Aorta (tissue), 5 donors: ENCODE measurements at regions not wholly inside any gene's neighbourhood (a gene's known extent, or its start where the extent isn't known, plus 50 kb on each side); places are given as distances from the start of the nearest gene placed in this dataset.

ENCODE experiments used
- ATAC-seq: fragments of 200-7000 bp; cut with Tn5 transposase; one replicate; pipeline ENCODE4 v1.9.1; 2022; ENCODE audit warnings: moderate library complexity; ENCODE audit not compliant: low FRiP score
- DNase-seq, 2 donors: peaks; one replicate each; pipeline ENCODE4 v3.0.0-alpha.2; 2020
- H3K27ac ChIP-seq, 2 donors: one replicate each; pipeline ENCODE4 v1.5.1; 2013; ENCODE audit warnings: low read length in 2 of 2, mild to moderate bottlenecking in 2 of 2, moderate library complexity in 2 of 2, control low read depth in 1 of 2, inconsistent platforms in 1 of 2, low read depth in 1 of 2
- H3K27me3 ChIP-seq, 2 donors: one replicate each; pipeline ENCODE4 v1.6.1; 2013; ENCODE audit warnings: control low read depth in 1 of 2, low read length in 1 of 2, mild to moderate bottlenecking in 1 of 2, moderate library complexity in 1 of 2; ENCODE audit not compliant: insufficient read depth in 2 of 2, control insufficient read depth in 1 of 2
- H3K36me3 ChIP-seq, 2 donors: one replicate each; pipeline ENCODE4 v1.6.1; 2013; ENCODE audit warnings: control low read depth in 1 of 2, low read length in 1 of 2, mild to moderate bottlenecking in 1 of 2; ENCODE audit not compliant: insufficient read depth in 2 of 2, control insufficient read depth in 1 of 2
- H3K4me1 ChIP-seq, 2 donors: one replicate each; pipeline ENCODE4 v1.6.1; 2013; ENCODE audit warnings: low read length in 2 of 2, control low read depth in 1 of 2, mild to moderate bottlenecking in 1 of 2, moderate library complexity in 1 of 2; ENCODE audit not compliant: insufficient read depth in 2 of 2, control insufficient read depth in 1 of 2
- H3K4me3 ChIP-seq, 2 donors: one replicate each; pipeline ENCODE4 v1.5.1; 2013; ENCODE audit warnings: low read length in 2 of 2, control low read depth in 1 of 2, mild to moderate bottlenecking in 1 of 2
- H3K9me3 ChIP-seq: one replicate; pipeline ENCODE4 v1.6.1; 2013; ENCODE audit warnings: mild to moderate bottlenecking, low read length; ENCODE audit not compliant: control insufficient read depth
- WGBS, 2 donors: extraction: QIAGEN DNeasy Blood & Tissue Kit; methylation state at CpG; one replicate each; pipeline ENCODE4 v1.1.7; 2013; 5-methylcytosine and 5-hydroxymethylcytosine counted together
- intact Hi-C, 2 donors: fragments of 100-400 bp; cut with DNase I; formaldehyde crosslinking; loops; one replicate each; pipeline versions ENCODE4 v1.14.2 to v1.15.0; 2022
- donor health status: healthy with polysubstance abuse.
- donor health status: Bipolar disorder and iron deficiency.
- donor health status: DM: no; HTN: no; CAD: no.
- donor health status: DM: no; HTN: no; CAD: no.
- donor health status: DM: yes; HTN: yes; CAD: no.

DNA sequence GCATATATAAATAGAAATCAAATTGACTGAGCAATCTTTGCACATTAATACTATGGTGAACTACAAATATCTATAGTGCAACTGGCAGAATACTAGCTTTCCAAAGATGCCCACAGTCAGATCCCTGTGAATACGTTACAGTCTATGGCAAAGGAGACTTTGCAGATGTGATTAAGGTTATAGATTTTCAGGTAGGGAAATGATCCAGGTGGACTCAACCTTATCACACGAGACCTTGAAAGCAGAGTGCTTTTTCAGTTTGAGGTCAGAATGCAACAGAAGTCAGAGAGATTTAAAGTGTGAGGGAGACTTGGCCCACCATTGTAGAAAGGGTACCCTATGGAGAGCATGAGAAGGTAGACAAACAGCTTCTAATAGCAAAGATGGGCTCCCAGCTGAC is 122.6 kb downstream of the TRIB2 start:
- DNase-seq = no peak
- Histone ChIP-seq H3K4me1 (no peaks in the 10 kb centered on the region), H3K27ac (no peak overlapping the region), H3K36me3 (no peaks in the 10 kb centered on the region), H3K9me3 (no peaks in the 10 kb centered on the region), H3K27me3 (no peaks in the 10 kb centered on the region), H3K4me3 (no peak overlapping the region)
- intact Hi-C loops = no loop called here
- ATAC-seq = no peak
- 96% methylated on average over 2 of the region's 2 CpGs for WGBS, 2 donors

DNA sequence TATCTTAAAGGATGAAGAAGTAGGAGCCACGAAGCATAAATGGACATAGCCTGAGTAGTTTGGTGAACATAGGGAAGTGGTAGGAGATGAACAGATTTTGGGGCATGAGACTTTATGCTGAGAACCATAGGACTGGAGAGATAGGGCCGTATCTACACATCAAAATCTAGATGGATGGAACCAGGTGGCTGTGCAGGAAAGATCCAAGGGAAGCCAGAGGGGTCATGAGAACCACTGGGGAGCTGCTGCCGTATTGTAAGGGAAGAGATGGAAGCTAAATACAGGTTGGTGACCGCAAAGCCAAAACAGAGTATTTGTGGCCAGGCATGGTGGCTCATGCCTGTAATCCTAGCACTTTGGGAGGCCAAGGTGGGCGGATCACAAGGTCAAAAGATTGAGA is 124.3 kb downstream of the TRIB2 start:
- Histone ChIP-seq H3K36me3 (no peaks in the 10 kb centered on the region), H3K4me1 (no peaks in the 10 kb centered on the region), H3K4me3 (no peak overlapping the region), H3K27ac (no peak overlapping the region), H3K9me3 (no peaks in the 10 kb centered on the region), H3K27me3 (no peaks in the 10 kb centered on the region)
- ATAC-seq = no peak
- WGBS, 2 donors = 92 to 95% methylated on average over 5 of the region's 5 CpGs
- intact Hi-C loops = no loop called here
- no peak for DNase-seq

DNA sequence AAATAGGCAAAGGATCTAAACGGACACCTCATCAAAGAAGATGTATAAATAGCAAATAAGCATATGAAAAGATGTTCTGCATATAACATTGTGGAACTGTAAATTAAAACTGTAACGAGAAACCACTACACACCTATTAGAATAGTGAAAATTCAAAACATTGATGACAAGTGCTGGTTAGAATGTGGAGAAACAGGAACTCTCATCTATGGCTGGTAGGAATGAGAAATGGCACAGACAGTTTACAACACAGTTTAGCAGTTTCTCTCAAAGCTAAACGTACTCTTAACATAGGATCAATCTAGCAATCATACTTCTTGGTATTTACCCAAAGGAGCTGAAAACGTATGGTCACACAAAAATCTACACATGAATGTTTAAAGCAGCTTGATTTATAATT is 126.2 kb downstream of the TRIB2 start:
- Histone ChIP-seq H3K27me3 (no peaks in the 10 kb centered on the region), H3K9me3 (no peaks in the 10 kb centered on the region), H3K36me3 (no peaks in the 10 kb centered on the region), H3K4me3 (no peak overlapping the region), H3K27ac (no peak overlapping the region), H3K4me1 (no peaks in the 10 kb centered on the region)
- WGBS, 2 donors = 85 to 89% methylated on average over 4 of the region's 4 CpGs
- DNase-seq (no peak), ATAC-seq (no peak)
- intact Hi-C loops = no loop called here

DNA sequence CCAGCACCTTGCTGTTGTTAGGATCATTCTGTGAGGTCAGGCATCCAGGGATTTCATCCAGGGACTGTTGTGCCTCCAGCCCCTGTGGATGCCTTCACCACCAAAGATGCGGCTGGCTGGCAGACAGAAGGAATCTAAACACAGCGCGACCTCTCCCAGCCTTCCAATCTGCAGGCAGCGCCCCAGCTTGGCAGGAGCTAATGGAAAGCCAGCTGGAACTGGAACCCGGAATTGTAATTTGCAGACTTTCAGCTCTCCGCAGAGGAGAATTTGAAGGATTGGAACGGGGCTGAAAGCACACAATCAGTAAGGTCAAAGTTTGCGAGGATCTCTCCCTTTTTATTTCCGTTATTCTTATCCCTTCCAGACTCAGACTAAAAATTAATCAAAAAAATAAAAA is 127.8 kb downstream of the TRIB2 start:
- Histone ChIP-seq H3K4me3 (no peak overlapping the region), H3K9me3 (no peaks in the 10 kb centered on the region), H3K27me3 (no peaks in the 10 kb centered on the region), H3K4me1 (no peaks in the 10 kb centered on the region), H3K27ac (no peak overlapping the region), H3K36me3 (no peaks in the 10 kb centered on the region)
- ATAC-seq = no peak
- DNase-seq = no peak
- intact Hi-C loops = no loop called here
- 20 to 27% methylated on average over 9 of the region's 9 CpGs for WGBS, 2 donors

DNA sequence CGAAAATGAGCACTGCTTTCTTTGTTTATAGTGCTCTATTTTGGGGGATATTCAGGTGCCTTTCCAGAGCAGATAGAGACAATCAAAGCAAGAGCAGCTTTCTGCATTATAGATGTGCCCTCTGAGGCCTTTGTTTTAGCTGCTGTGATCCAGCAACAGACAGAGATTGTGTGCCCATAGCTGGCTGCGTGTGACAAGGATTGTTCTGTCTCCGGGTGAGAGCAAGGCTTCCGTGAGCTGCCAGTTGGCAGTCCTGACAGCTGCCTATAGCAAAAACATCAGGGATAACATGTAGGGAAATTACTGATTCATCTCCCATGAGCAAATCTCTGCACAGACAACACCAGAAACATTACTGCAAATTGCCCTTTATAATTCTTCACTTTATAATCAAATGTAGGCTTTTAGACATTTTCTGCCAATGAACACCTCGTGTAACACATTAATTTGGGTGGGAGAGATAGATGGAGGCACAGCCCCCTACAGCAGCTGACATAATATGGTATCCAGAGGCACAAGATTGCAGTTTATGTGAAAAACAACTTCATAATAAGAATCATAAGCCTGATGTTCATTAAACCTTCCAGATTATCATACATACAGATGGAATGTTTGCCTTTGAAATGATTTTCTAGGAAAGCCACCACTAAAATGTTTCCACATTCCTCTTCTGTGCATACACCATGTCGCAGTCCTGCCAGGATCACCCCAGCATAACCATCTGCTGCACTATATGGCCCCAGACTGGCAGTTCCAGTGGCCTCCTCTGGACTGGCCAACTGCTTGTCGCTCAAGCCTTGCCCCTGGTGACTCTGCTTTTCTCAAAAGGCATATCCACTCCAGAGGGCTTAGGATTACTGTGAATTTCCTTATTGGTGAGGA is 131.2 kb downstream of the TRIB2 start:
- no peaks in the 10 kb centered on the region for H3K9me3 ChIP-seq
- WGBS, 2 donors = 91% methylated on average over 7 of the region's 7 CpGs
- H3K27ac ChIP-seq = no peak overlapping the region
- H3K27me3 ChIP-seq = no peaks in the 10 kb centered on the region
- H3K36me3 ChIP-seq = no peaks in the 10 kb centered on the region
- no peak for DNase-seq
- H3K4me1 ChIP-seq = no peaks in the 10 kb centered on the region
- no peak overlapping the region for H3K4me3 ChIP-seq
- intact Hi-C loops = no loop called here
- ATAC-seq = no peak

DNA sequence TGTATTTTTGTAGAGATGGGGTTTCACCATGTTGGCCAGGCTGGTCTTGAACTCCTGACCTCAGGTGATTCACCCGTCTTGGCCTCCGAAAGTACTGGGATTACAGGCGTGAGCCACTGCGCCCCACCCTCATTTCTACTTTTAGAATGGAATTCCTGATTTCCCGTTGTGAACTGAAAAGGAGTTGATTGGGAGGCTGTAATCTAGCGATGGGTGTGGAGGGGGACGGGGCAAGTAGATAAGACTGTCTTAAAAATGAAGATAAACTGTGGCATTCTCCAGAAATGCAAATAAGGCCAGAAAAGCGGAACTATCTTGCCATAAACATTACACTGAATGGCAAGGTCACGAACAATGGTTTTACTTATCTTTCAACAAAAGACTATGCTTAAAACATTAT is 135.4 kb downstream of the TRIB2 start:
- H3K27ac ChIP-seq = no peak overlapping the region
- no peak for DNase-seq
- WGBS, 2 donors = 84 to 87% methylated on average over 9 of the region's 9 CpGs
- intact Hi-C loops = no loop called here
- no peaks in the 10 kb centered on the region for H3K9me3 ChIP-seq
- ATAC-seq = no peak
- no peaks in the 10 kb centered on the region for H3K27me3 ChIP-seq
- H3K4me1 ChIP-seq = no peaks in the 10 kb centered on the region
- H3K4me3 ChIP-seq = no peak overlapping the region
- H3K36me3 ChIP-seq = no peaks in the 10 kb centered on the region

DNA sequence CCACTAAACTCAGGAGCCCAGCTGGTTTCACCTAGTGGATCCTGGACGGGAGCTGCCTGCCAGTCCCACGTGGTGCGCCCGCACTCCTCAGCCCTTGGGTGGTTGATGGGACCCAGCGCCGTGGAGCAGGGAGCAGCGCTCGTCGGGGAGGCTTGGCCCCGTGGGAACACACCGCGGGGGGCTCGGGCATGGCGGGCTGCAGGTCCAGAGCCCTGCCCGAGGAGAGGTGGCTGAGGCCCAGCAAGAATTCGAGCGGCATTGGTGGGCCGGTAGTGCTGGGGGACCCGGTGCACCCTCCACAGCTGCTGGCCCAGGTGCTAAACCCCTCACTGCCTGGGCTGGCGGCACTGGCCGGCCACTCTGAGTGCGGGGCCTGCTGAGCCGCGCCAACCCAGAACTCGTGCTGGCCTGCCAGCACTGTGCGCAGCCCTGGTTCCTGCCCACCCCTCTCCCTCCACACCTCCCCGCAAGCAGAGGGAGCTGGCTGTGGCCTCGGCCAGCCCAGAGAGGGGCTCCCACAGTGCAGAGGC is 137.3 kb downstream of the TRIB2 start:
- DNase-seq = no peak
- no peaks in the 10 kb centered on the region for H3K27me3 ChIP-seq
- H3K4me1 ChIP-seq = no peaks in the 10 kb centered on the region
- ATAC-seq = no peak
- intact Hi-C loops = no loop called here
- H3K4me3 ChIP-seq = no peak overlapping the region
- 92 to 97% methylated on average over 24 to 28 of the region's 28 CpGs for WGBS, 2 donors
- no peak overlapping the region for H3K27ac ChIP-seq
- no peaks in the 10 kb centered on the region for H3K36me3 ChIP-seq
- H3K9me3 ChIP-seq = no peaks in the 10 kb centered on the region

DNA sequence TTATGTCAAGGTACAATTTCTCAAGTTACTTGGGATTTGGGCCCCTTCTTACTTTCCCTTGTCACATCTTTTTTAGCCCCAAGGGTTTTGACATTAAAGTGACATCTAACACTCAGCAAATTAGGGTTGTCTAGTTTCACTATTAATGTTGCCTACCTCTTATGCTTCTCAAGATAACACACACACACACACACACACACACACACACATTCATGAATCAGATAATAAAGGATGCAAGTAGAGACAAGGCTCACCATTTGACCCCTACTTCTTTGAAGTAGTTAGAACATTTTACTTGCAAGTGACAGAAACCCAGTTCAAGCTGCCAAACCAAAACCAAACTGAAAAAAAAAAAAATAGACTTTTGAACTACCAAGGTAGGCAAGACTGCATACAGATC is 138.8 kb downstream of the TRIB2 start:
- Histone ChIP-seq H3K27me3 (no peaks in the 10 kb centered on the region), H3K4me3 (no peak overlapping the region), H3K9me3 (no peaks in the 10 kb centered on the region), H3K36me3 (no peaks in the 10 kb centered on the region), H3K4me1 (no peaks in the 10 kb centered on the region), H3K27ac (no peak overlapping the region)
- DNase-seq (no peak), ATAC-seq (no peak)
- intact Hi-C loops = no loop called here

DNA sequence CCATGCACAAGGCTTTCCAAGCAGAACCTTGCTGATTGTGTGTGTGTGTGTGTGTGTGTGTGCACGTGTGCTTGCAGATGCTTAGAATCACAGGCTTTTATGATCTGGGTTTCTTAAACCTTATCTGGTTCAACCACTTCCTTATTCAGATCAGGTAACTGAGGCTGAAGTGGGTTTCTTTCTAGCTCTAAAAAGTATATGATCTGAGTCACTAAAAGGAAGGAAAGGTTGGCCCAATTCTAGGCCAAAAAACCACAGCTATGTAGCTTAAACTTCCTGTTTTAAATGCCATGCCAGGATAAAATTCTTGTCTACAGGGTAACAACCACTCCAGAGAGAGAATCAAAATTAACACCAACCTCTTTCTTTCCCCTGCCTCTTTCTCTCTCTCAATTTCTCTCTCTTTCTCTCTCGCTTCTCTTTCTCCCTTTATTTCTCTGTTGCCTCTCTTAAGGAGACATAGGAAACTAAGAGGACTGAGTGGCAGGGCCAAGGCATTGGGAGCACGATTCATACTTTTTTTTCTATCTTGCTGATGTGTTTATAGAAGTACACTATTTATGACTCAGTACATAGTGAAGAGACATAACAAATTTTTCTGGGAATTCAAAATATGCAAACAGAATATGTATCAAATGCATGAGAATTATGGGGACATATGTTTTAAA is 140.3 kb downstream of the TRIB2 start:
- intact Hi-C loops = no loop called here
- no peaks in the 10 kb centered on the region for H3K27me3 ChIP-seq
- no peak overlapping the region for H3K27ac ChIP-seq
- ATAC-seq (no peak), DNase-seq (no peak)
- WGBS, 2 donors = 52 to 66% methylated on average over 3 of the region's 3 CpGs
- H3K4me1 ChIP-seq = no peaks in the 10 kb centered on the region
- no peaks in the 10 kb centered on the region for H3K36me3 ChIP-seq
- no peak overlapping the region for H3K4me3 ChIP-seq
- H3K9me3 ChIP-seq = no peaks in the 10 kb centered on the region
